IPS-NIHi7 (cell line): ENCODE measurements at regions not wholly inside any gene's neighbourhood (a gene's known extent, or its start where the extent isn't known, plus 50 kb on each side); places are given as distances from the start of the nearest gene placed in this dataset.
A peak's percentile ranks its signal among the peaks of the same experiment; 100 is the strongest.

Experiments used
- DNase-seq: peaks from one replicate; pipeline ENCODE4 v3.0.0; 2012; ENCODE audit warnings: mixed read lengths; ENCODE audit errors: extremely low spot score

DNA sequence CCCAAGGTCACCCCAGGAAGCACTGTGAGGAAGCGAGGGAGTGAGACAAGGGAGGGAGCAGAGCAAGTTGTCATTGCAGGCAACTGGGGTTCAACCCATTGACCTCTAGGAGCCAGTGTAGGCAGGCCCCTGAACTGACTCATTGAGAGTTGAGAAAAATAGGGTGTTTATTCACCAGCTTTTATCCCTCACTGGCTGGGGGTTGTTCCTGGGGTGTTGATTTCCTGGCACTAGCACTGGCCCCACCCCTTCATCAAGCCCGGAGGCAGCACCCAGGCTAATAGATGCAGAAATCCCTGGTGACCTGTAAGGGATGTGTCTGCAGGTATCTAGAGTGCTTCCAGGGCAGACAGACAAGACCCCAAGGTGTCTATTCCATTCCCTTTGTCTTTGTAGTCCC lies 183.9 kb downstream of the ARRDC4 start:
- no peak for DNase-seq

DNA sequence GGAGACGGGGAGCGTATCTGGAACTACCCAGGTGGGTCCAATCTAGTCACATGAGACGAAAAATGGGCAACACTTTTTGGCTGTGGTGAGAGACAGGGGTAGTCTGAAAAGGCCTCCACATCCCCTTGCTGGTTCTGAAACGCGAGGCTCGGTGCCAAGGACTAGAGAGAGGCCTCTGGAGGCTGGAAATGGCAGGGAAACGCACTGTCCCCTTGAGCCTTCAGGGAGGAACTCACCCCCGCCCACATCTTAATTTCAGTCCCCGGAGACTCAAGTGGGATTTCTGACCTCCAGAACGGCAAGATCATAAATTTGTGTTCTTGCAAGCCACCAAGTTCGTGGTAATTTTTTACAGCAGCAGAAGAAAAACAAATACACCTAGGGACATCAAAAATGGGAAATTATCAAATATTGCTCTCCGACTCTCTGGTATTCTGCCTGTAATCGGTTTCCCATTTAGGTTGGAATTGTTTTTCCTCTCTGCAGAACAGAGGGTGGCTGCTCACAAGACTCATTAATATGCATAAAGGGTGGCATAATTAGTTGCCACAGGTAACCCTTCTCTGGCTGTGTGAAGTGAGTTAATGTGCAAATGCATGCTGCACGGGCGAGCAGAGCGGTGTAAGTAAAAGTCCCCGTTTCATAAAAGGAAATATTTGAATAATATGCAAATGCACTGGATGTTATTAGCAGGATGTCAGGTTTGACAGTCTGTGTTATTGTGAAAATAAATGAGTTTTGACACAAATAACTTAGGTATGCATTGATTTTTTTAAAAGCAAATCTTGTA lies 185.7 kb downstream of the ARRDC4 start:
- DNase-seq, result no peak

- no peak for DNase-seq
These were observed 186.9 kb downstream of the ARRDC4 start for GRCh38 chr15:98147415-98147814.

- no peak for DNase-seq
These were observed 189.6 kb downstream of the ARRDC4 start for GRCh38 chr15:98150084-98150483.

DNA sequence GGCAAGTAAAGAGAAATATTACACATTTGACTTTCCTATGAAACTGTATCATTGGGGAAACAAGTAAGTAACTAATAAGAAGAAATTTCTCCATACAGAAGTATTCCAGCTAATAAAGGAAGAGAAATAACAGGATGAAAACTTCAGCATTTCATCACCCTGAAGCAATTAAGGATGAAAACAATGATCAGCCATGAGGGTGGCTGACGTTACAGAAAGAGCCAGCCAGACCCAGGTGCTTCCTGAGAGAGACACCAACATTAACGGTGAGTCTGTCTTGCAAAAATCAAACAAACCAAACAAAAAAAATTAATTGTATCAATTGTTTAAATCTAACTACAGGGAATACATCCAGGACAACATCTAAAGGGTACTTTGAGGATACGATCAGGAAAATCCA lies 190.0 kb downstream of the ARRDC4 start:
- DNase-seq, result no peak

- no peak for DNase-seq
These were observed 190.6 kb downstream of the ARRDC4 start for GRCh38 chr15:98151096-98151495.

- no peak for DNase-seq
These were observed 191.7 kb downstream of the ARRDC4 start for GRCh38 chr15:98152156-98152555.

- DNase-seq, result no peak
These were observed 194.4 kb downstream of the ARRDC4 start for GRCh38 chr15:98154863-98155262.

DNA sequence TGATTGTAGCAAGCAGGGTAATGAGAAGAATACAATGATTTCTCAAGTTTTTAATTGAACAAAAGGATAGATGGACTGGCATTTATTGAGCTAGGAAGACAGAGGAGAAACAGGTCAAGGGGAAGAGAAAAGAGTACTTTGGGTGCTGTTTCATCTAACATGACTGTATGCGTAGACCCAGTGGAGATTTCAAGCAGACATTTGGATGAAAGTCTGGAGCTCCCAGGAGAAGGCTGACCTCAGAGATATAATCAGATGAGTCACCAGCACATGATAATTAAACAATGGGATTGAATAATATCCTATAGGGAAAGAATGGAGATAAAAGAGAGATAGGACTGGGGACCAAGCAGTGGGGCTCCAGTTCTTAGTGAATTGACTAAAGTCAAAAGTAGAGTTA lies 194.9 kb downstream of the ARRDC4 start:
- DNase-seq, result no peak

- DNase-seq, result no peak
These were observed 199.7 kb downstream of the ARRDC4 start for GRCh38 chr15:98160236-98160635.

GRCh38 chr15:98163319-98164045 lies 203.0 kb downstream of the ARRDC4 start:
- DNase-seq, result no peak

DNA sequence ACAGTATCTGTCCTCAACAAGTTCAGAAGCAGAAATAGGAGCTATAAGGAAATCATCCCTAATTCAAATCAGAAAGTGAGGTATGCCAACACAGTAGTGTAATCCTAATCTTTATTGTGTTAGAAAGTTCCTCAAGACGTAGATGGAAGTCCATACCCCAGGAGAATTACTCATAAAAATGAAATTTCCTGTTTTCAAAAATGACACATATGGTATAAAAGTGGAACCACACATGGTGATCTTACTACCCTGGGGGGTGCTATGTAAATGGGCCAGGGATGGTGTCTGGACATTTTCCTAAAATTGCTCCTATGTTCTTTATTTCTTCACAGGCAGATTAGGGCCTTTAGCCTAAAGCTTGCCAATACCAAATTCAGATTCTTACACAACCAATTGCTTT lies 204.1 kb downstream of the ARRDC4 start:
- DNase-seq, result no peak

DNA sequence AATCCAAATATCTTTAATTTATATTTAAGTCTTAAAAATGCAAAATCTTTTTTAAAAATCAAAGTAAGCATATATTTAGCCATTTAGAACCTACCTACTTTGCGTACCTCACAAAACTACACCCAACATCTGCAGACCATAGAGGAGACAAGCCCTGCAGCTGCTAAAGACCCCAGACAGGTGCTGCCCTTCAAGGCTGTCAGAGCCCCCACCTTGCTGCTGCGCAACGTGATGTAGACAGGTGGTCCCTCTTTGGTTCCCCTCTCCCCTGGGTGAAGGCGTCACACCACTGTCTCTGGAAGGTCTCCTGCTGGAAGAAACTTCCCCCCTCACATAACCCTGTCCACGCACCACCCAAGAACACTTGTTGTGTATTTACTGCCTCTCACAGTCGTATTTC lies 204.5 kb downstream of the ARRDC4 start:
- DNase-seq, result no peak

DNA sequence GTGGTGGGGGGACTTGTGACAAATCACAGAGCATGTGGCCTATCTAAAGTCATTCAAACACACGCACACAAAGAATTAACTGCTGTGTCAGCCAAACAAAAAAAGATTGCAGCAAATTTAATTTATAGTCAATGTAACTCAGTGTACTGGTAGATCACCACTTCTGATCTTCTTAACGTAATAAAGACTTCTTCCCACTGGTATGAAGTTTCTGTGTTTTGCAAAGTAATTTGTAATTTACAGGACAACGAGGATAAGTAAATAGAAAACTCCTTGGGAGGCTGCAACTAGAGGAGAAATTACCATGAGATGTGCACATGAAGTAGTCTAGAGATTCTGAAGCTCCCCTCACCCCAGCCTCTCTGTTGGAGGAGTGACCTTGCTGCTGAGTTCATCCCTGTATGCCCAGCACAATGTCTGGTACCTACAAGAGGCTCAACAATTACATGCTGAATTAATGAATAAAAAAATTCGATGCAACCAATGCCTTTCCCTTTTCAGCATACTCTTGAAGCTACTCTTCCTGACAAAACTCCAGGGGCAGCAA lies 207.3 kb downstream of the ARRDC4 start:
- no peak for DNase-seq

GRCh38 chr15:98169551-98169950 lies 209.0 kb downstream of the ARRDC4 start:
- DNase-seq, result no peak

DNA sequence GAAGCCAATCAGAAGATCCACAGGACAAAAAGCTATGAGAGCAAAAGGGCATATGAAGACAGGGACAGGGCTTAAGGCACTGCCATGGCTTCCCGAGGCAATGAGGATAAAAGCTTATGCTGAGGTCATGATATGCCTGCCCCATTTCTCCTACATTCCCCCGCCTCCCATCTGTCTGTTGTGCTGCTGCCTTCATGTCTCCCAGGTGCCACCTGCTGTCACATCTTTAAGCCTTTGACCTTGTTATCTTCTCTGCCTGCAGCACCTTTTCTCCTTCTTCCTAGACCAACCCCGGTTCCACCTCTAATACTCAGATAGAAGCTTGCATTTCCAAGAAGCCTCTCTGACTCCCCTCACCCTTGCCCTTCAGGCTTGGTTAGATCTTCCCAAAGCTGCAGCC lies 213.8 kb downstream of the ARRDC4 start:
- DNase-seq, result peak; percentile 35

DNA sequence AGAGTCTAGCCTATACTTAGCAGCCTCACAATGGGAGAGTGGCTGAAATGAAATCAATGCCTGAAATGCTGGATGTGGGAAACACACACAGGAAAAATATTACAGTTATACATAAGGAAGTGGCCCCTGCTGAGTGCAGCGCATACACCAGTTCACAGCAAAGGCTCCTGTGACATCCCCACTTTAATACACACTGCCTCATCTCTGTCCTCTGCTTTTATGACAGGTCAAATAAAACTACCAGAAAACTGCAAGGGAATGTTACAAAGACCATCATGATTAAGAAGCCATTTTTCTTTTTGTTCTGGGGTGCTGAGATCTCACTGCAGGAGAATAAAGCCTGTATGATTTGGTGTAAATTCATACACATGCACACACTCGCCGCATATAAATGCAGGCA lies 214.3 kb downstream of the ARRDC4 start:
- DNase-seq, result no peak

- peak; percentile 84 for DNase-seq
These were observed 217.6 kb downstream of the ARRDC4 start for GRCh38 chr15:98177966-98178592.

GRCh38 chr15:98178861-98179260 lies 218.4 kb downstream of the ARRDC4 start:
- DNase-seq, result no peak

DNA sequence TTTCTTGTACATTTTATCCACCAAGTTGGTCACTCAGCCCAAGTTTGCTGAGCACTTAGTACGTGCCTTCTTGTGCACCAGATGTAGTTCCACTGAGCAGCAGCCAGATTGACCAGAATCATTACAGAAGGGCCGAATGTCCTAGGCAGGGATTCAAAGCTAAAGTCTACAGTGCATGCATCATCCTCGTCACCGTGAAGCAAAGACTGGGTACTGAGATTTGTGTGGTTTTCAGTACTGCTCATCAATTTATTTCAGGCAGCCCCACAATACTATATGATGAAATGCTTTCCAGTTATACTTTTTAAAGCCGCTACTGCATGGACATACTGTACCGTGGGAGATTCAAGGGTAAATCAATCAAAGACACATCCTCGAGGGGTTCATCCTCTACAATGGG lies 227.0 kb downstream of the ARRDC4 start:
- no peak for DNase-seq

DNA sequence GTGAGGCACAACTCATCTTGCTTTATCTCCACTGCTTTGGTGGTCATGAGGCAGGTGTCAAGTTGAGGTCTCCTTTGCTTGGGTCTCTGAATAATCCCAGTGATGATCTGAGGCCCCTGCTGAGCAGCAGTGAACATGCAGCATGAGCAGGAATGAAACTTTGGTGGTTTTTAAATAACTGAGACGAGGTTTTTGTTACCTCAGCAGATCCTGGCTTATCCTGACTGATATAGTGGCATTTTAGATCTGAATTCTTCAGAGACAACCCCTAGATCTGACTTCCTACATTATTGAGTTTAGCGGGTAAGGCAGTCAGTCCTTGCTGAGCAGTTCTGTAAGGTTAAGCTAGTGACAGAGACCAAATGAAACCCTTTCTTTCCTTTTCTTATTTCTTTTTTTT lies 230.4 kb downstream of the ARRDC4 start:
- DNase-seq, result no peak

DNA sequence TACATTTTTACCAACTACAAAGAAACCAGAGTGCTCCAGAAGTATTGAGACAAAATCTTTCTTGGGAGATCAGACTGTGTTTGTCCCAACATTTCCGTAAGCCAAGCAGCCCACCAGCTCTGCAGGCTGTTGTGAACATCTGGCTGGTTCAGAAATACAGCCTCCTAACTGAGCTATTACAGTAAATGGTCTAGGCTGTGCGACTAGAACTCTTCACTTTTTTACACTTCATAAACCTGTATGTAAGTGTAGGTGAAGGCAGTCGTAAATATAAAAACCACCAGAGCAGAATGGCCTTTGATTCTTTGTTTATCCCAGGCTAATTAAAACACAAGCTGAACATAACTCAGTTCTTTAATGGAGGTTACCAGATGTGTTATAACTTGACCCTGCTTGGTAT lies 235.3 kb downstream of the ARRDC4 start:
- no peak for DNase-seq

- no peak for DNase-seq
These were observed 235.9 kb downstream of the ARRDC4 start for GRCh38 chr15:98196371-98196770.
